ENCODE measurements at regions not wholly inside any gene's neighbourhood (a gene's known extent, or its start where the extent isn't known, plus 50 kb on each side); places are given as distances from the start of the nearest gene placed in this dataset.

GRCh38 chr3:31016196-31016595, 121.7 kb upstream of the GADL1 start:
- TF ChIP-seq ZNF274 (IDR thresholded peaks at IDR 0.05; ENCODE audit: low read depth, low read length) = no peak
- H3K4me3 ChIP-seq (ENCODE audit: low read length) = no peak overlapping the region

- TF ChIP-seq ZNF274 (IDR thresholded peaks at IDR 0.05; ENCODE audit: low read depth, low read length) = no peak
- no peak overlapping the region for H3K4me3 ChIP-seq (ENCODE audit: low read length)
Observed at GRCh38 chr3:31022716-31023115, 128.3 kb upstream of the GADL1 start.

GRCh38 chr3:31025541-31025940, 131.1 kb upstream of the GADL1 start:
- no peak overlapping the region for H3K4me3 ChIP-seq (ENCODE audit: low read length)
- TF ChIP-seq ZNF274 (IDR thresholded peaks at IDR 0.05; ENCODE audit: low read depth, low read length) = no peak

- H3K4me3 ChIP-seq (ENCODE audit: low read length) = no peak overlapping the region
- TF ChIP-seq ZNF274 (IDR thresholded peaks at IDR 0.05; ENCODE audit: low read depth, low read length) = no peak
Observed at GRCh38 chr3:31027191-31027761, 132.8 kb upstream of the GADL1 start.

GRCh38 chr3:31027914-31028313, 133.5 kb upstream of the GADL1 start:
- no peak overlapping the region for H3K4me3 ChIP-seq (ENCODE audit: low read length)
- TF ChIP-seq ZNF274 (IDR thresholded peaks at IDR 0.05; ENCODE audit: low read depth, low read length) = no peak

- no peak overlapping the region for H3K4me3 ChIP-seq (ENCODE audit: low read length)
- no peak for TF ChIP-seq ZNF274 (IDR thresholded peaks at IDR 0.05; ENCODE audit: low read depth, low read length)
Observed at GRCh38 chr3:31028766-31029165, 134.3 kb upstream of the GADL1 start.

GRCh38 chr3:31029706-31030105, 135.2 kb upstream of the GADL1 start:
- TF ChIP-seq ZNF274 (IDR thresholded peaks at IDR 0.05; ENCODE audit: low read depth, low read length) = no peak
- no peak overlapping the region for H3K4me3 ChIP-seq (ENCODE audit: low read length)

- no peak overlapping the region for H3K4me3 ChIP-seq (ENCODE audit: low read length)
- TF ChIP-seq ZNF274 (IDR thresholded peaks at IDR 0.05; ENCODE audit: low read depth, low read length) = no peak
Observed at GRCh38 chr3:31035681-31036080, 141.2 kb upstream of the GADL1 start.

GRCh38 chr3:31038086-31038739, 143.8 kb upstream of the GADL1 start:
- H3K4me3 ChIP-seq (ENCODE audit: low read length) = no peak overlapping the region
- no peak for TF ChIP-seq ZNF274 (IDR thresholded peaks at IDR 0.05; ENCODE audit: low read depth, low read length)

GRCh38 chr3:31039145-31039544, 144.7 kb upstream of the GADL1 start:
- no peak for TF ChIP-seq ZNF274 (IDR thresholded peaks at IDR 0.05; ENCODE audit: low read depth, low read length)
- no peak overlapping the region for H3K4me3 ChIP-seq (ENCODE audit: low read length)

GRCh38 chr3:31041161-31041978, 146.9 kb upstream of the GADL1 start:
- H3K4me3 ChIP-seq (ENCODE audit: low read length) = no peak overlapping the region
- TF ChIP-seq ZNF274 (IDR thresholded peaks at IDR 0.05; ENCODE audit: low read depth, low read length) = no peak

- no peak overlapping the region for H3K4me3 ChIP-seq (ENCODE audit: low read length)
- TF ChIP-seq ZNF274 (IDR thresholded peaks at IDR 0.05; ENCODE audit: low read depth, low read length) = no peak
Observed at GRCh38 chr3:31043184-31043819, 148.8 kb upstream of the GADL1 start.

GRCh38 chr3:31047673-31048072, 153.2 kb upstream of the GADL1 start:
- H3K4me3 ChIP-seq (ENCODE audit: low read length) = no peak overlapping the region
- no peak for TF ChIP-seq ZNF274 (IDR thresholded peaks at IDR 0.05; ENCODE audit: low read depth, low read length)

GRCh38 chr3:31048143-31048542, 153.7 kb upstream of the GADL1 start:
- TF ChIP-seq ZNF274 (IDR thresholded peaks at IDR 0.05; ENCODE audit: low read depth, low read length) = no peak
- H3K4me3 ChIP-seq (ENCODE audit: low read length) = no peak overlapping the region

- no peak overlapping the region for H3K4me3 ChIP-seq (ENCODE audit: low read length)
- no peak for TF ChIP-seq ZNF274 (IDR thresholded peaks at IDR 0.05; ENCODE audit: low read depth, low read length)
Observed at GRCh38 chr3:31050296-31050695, 155.8 kb upstream of the GADL1 start.
